Mesenchymal stem cell (in vitro differentiated cells and primary cell): ENCODE measurements at regions not wholly inside any gene's neighbourhood (a gene's known extent, or its start where the extent isn't known, plus 50 kb on each side); places are given as distances from the start of the nearest gene placed in this dataset.

ENCODE experiments used
- DNase-seq: peaks from one replicate; pipeline ENCODE4 v3.0.0-alpha.2; 2013
- H2AFZ ChIP-seq: one replicate; pipeline ENCODE4 v1.6.1; 2013; ENCODE audit warnings: low read depth, mild to moderate bottlenecking, control low read depth, inconsistent platforms, low read length, moderate library complexity
- H2AK5ac ChIP-seq: 2 replicates; pipeline ENCODE4 v1.6.1; 2013; ENCODE audit warnings: low read length, moderate library complexity, mild to moderate bottlenecking, inconsistent platforms; ENCODE audit not compliant: severe bottlenecking
- H2BK120ac ChIP-seq: one replicate; pipeline ENCODE4 v1.6.1; 2013; ENCODE audit warnings: low read depth, mild to moderate bottlenecking, inconsistent platforms, low read length, moderate library complexity
- H2BK12ac ChIP-seq, 2 experiments: one replicate each; pipeline ENCODE4 v1.6.1; 2013; ENCODE audit warnings: inconsistent platforms in 2 of 2, low read length in 2 of 2, mild to moderate bottlenecking in 2 of 2, moderate library complexity in 2 of 2, control low read depth in 1 of 2
- H2BK15ac ChIP-seq: one replicate; pipeline ENCODE4 v1.6.1; 2013; ENCODE audit warnings: mild to moderate bottlenecking, low read depth, inconsistent platforms; ENCODE audit not compliant: poor library complexity, severe bottlenecking
- H2BK5ac ChIP-seq: 2 replicates; pipeline ENCODE4 v1.6.1; 2013; ENCODE audit warnings: low read depth, mild to moderate bottlenecking, low read length, control low read depth, inconsistent platforms; ENCODE audit not compliant: poor library complexity, severe bottlenecking
- H3K14ac ChIP-seq, 2 experiments: one replicate each; pipeline ENCODE4 v1.6.1; 2013; ENCODE audit warnings: inconsistent platforms in 2 of 2, low read length in 2 of 2, control low read depth in 1 of 2, mild to moderate bottlenecking in 1 of 2, moderate library complexity in 1 of 2
- H3K18ac ChIP-seq, 2 experiments: one replicate each; pipeline ENCODE4 v1.6.1; 2013; ENCODE audit warnings: inconsistent platforms in 2 of 2, low read length in 2 of 2, control low read depth in 1 of 2, low read depth in 1 of 2, mild to moderate bottlenecking in 1 of 2
- H3K23ac ChIP-seq, 2 experiments: one replicate each; pipeline ENCODE4 v1.6.1; 2013; ENCODE audit warnings: inconsistent platforms in 2 of 2, low read length in 2 of 2, mild to moderate bottlenecking in 2 of 2, moderate library complexity in 2 of 2, control low read depth in 1 of 2
- H3K27ac ChIP-seq: 2 replicates; pipeline ENCODE4 v1.5.1; 2013; ENCODE audit warnings: mild to moderate bottlenecking, moderate library complexity, low read length, control low read depth, inconsistent platforms; ENCODE audit not compliant: poor library complexity, severe bottlenecking
- H3K27me3 ChIP-seq, 2 experiments: 2 replicates each; pipeline versions ENCODE4 v1.6.1 to v1.7.0; 2013; ENCODE audit warnings: low read length in 2 of 2, mild to moderate bottlenecking in 2 of 2, moderate library complexity in 2 of 2, control low read depth in 1 of 2, inconsistent platforms in 1 of 2; ENCODE audit not compliant: control insufficient read depth in 1 of 2, insufficient read depth in 1 of 2
- H3K36me3 ChIP-seq, 2 experiments: 2 replicates each; pipeline versions ENCODE4 v1.6.1 to v1.7.0; 2013; ENCODE audit warnings: low read length in 2 of 2, control low read depth in 1 of 2, inconsistent platforms in 1 of 2, low read depth in 1 of 2, mild to moderate bottlenecking in 1 of 2; ENCODE audit not compliant: insufficient read depth in 2 of 2, control insufficient read depth in 1 of 2
- H3K4ac ChIP-seq, 2 experiments: one replicate each; pipeline ENCODE4 v1.6.1; 2013; ENCODE audit warnings: inconsistent platforms in 2 of 2, low read length in 2 of 2, mild to moderate bottlenecking in 2 of 2, moderate library complexity in 2 of 2, control low read depth in 1 of 2, low read depth in 1 of 2
- H3K4me1 ChIP-seq: 2 replicates; pipeline ENCODE4 v1.6.1; 2013; ENCODE audit warnings: low read depth, low read length, control low read depth; ENCODE audit not compliant: control insufficient read depth, insufficient read depth
- H3K4me2 ChIP-seq: 2 replicates; pipeline ENCODE4 v1.6.1; 2013; ENCODE audit warnings: low read length, mild to moderate bottlenecking, inconsistent platforms; ENCODE audit not compliant: poor library complexity, severe bottlenecking
- H3K4me3 ChIP-seq, 2 experiments: 2 replicates each; pipeline versions ENCODE4 v1.5.1 to v1.7.0; 2013; ENCODE audit warnings: low read length in 2 of 2, mild to moderate bottlenecking in 2 of 2, control low read depth in 1 of 2, low read depth in 1 of 2; ENCODE audit not compliant: insufficient read depth in 1 of 2
- H3K79me1 ChIP-seq: replicated peaks from 2 replicates; pipeline ENCODE4 v1.6.1; 2013; ENCODE audit warnings: mild to moderate bottlenecking, control low read depth, low read length, inconsistent platforms; ENCODE audit not compliant: poor library complexity, severe bottlenecking
- H3K9ac ChIP-seq: 2 replicates; pipeline ENCODE4 v1.7.0; 2013; ENCODE audit warnings: mild to moderate bottlenecking, low read length, moderate library complexity
- H3K9me3 ChIP-seq: 2 replicates; pipeline ENCODE4 v1.7.0; 2013; ENCODE audit warnings: mild to moderate bottlenecking, low read length; ENCODE audit not compliant: control insufficient read depth
- H4K8ac ChIP-seq: one replicate; pipeline ENCODE4 v1.6.1; 2013; ENCODE audit warnings: inconsistent platforms, mild to moderate bottlenecking, low read length, moderate library complexity
- H4K91ac ChIP-seq: one replicate; pipeline ENCODE4 v1.6.1; 2013; ENCODE audit warnings: mild to moderate bottlenecking, low read length, inconsistent platforms
- WGBS: methylation state at CpG from one replicate; pipeline ENCODE4 v1.1.7; 2013; ENCODE audit warnings: mixed read lengths; 5-methylcytosine and 5-hydroxymethylcytosine counted together

DNA sequence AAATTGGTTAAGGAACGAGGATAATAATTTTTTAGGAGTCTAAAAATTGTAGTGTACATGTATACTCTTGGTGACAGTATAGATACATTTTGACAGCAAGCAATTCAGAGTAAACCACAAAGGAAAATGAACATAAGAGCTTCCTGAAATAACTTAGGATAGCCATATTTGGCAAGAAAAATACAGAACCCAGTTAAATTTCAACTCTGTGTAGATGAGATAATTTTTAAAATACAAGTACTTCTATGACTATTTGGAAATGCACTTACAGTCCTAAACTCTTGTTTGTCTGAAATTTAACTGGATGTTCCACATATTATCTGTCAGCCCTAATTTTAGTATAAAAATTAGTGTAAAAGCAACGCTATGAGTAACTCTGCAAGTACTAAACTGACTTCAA is 124.4 kb upstream of the PCDH18 start:
- Histone ChIP-seq H2BK12ac (no peak overlapping the region), H3K4me1 (peaks cover 2% of the 10 kb centered on the region), H2AFZ (no peak overlapping the region)

DNA sequence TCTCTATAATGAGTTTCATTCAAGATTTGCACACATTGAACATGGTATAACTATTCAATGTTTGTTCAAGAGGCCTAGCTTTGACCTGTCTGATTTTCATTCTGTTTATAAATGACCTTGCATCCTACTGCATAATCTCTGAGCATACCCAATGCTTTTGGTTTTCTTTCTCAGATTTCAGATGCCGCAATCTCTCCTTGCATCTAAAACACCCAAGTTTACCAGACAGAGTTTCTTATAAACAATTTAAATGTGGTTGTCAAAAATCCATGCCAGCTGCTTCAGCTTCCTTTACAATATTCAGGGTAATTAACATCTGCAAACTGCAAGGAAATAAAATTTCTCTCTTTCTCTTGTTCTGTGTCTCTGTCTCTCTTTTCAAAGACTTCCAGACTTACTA is 123.0 kb upstream of the PCDH18 start:
- no peak overlapping the region for H3K14ac ChIP-seq
- H3K23ac ChIP-seq: no peak overlapping the region
- no peak overlapping the region for H2BK15ac ChIP-seq
- no peak overlapping the region for H4K8ac ChIP-seq
- H3K4me2 ChIP-seq: no peak overlapping the region
- WGBS: 27% methylated on average over 1 of the region's 1 CpG
- peak; percentile 37 for DNase-seq
- no peak overlapping the region for H3K27ac ChIP-seq
- no peak overlapping the region for H3K4me3 ChIP-seq
- H3K27me3 ChIP-seq: no peaks in the 10 kb centered on the region
- no peaks in the 10 kb centered on the region for H3K9me3 ChIP-seq
- H3K79me1 ChIP-seq: no peaks in the 10 kb centered on the region
- H4K91ac ChIP-seq: no peak overlapping the region
- H2BK12ac ChIP-seq: no peak overlapping the region
- no peak overlapping the region for H3K4ac ChIP-seq
- no peaks in the 10 kb centered on the region for H3K36me3 ChIP-seq
- peaks cover 2% of the 10 kb centered on the region for H3K4me1 ChIP-seq
- no peak overlapping the region for H2BK5ac ChIP-seq
- H3K9ac ChIP-seq: peak overlapping the region; percentile 17
- H3K18ac ChIP-seq: no peak overlapping the region
- no peak overlapping the region for H2AFZ ChIP-seq
- no peak overlapping the region for H2BK120ac ChIP-seq
- no peak overlapping the region for H2AK5ac ChIP-seq

More for the DNA sequence above, 124.4 kb upstream of the PCDH18 start:
- Histone ChIP-seq H3K36me3 (no peaks in the 10 kb centered on the region), H3K27ac (no peak overlapping the region), H2BK15ac (no peak overlapping the region), H3K79me1 (no peaks in the 10 kb centered on the region), H3K14ac (no peak overlapping the region), H2BK120ac (no peak overlapping the region), H3K18ac (peak overlapping the region in 1 of 2 experiments; percentile 79), H3K9ac (no peak overlapping the region), H3K4me2 (no peak overlapping the region), H4K8ac (no peak overlapping the region), H2BK5ac (no peak overlapping the region), H2AK5ac (no peak overlapping the region), H3K9me3 (no peaks in the 10 kb centered on the region), H4K91ac (no peak overlapping the region), H3K23ac (no peak overlapping the region), H3K27me3 (no peaks in the 10 kb centered on the region), H3K4ac (no peak overlapping the region), H3K4me3 (no peak overlapping the region)
- DNase-seq: peak; percentile 33
- WGBS: no CpG with 5 or more reads among the region's 2 CpGs

GRCh38 chr4:137651128-137651527 is 118.8 kb upstream of the PCDH18 start:
- DNase-seq: peak; percentile 83
- Histone ChIP-seq H3K4ac (peak overlapping the region; percentile 24 to 37), H3K27me3 (no peaks in the 10 kb centered on the region), H3K79me1 (no peaks in the 10 kb centered on the region), H3K4me3 (no peak overlapping the region), H2AK5ac (no peak overlapping the region), H3K4me2 (no peak overlapping the region), H4K8ac (no peak overlapping the region), H2BK12ac (peak overlapping the region in 1 of 2 experiments; percentile 37), H3K9ac (no peak overlapping the region), H3K18ac (peak overlapping the region in 1 of 2 experiments; percentile 67), H2BK120ac (no peak overlapping the region), H3K23ac (no peak overlapping the region), H2BK5ac (no peak overlapping the region), H3K9me3 (no peaks in the 10 kb centered on the region), H4K91ac (no peak overlapping the region), H3K14ac (no peak overlapping the region), H3K27ac (no peak overlapping the region), H3K36me3 (no peaks in the 10 kb centered on the region), H2AFZ (no peak overlapping the region), H3K4me1 (no peaks in the 10 kb centered on the region), H2BK15ac (no peak overlapping the region)
- 82% methylated on average over 1 of the region's 3 CpGs for WGBS

- no peak overlapping the region for H3K27ac ChIP-seq
- no peak overlapping the region for H3K4me2 ChIP-seq
- H2AFZ ChIP-seq: no peak overlapping the region
- H2BK120ac ChIP-seq: no peak overlapping the region
- no peaks in the 10 kb centered on the region for H3K36me3 ChIP-seq
- H2BK15ac ChIP-seq: no peak overlapping the region
- H3K14ac ChIP-seq: no peak overlapping the region
- no peaks in the 10 kb centered on the region for H3K27me3 ChIP-seq
- WGBS: 80% methylated on average over 1 of the region's 3 CpGs
- no peak overlapping the region for H2BK5ac ChIP-seq
- H4K91ac ChIP-seq: no peak overlapping the region
- peak; percentile 79 for DNase-seq
- no peaks in the 10 kb centered on the region for H3K79me1 ChIP-seq
- H3K9ac ChIP-seq: no peak overlapping the region
- no peak overlapping the region for H3K4me3 ChIP-seq
- no peak overlapping the region for H3K23ac ChIP-seq
- H4K8ac ChIP-seq: no peak overlapping the region
- no peaks in the 10 kb centered on the region for H3K4me1 ChIP-seq
- no peak overlapping the region for H2AK5ac ChIP-seq
- H3K9me3 ChIP-seq: no peaks in the 10 kb centered on the region
- no peak overlapping the region for H2BK12ac ChIP-seq
- H3K18ac ChIP-seq: no peak overlapping the region
- H3K4ac ChIP-seq: no peak overlapping the region
These were observed 117.6 kb upstream of the PCDH18 start for GRCh38 chr4:137649711-137650450.
